GM23338 (cell line): ENCODE measurements at regions not wholly inside any gene's neighbourhood (a gene's known extent, or its start where the extent isn't known, plus 50 kb on each side); places are given as distances from the start of the nearest gene placed in this dataset.

Experiments used
- ATAC-seq: fragments of 200-7000 bp; cut with Tn5 transposase; 3 replicates; pipeline ENCODE4 v1.9.1; 2020
- DNase-seq: peaks from one replicate; pipeline ENCODE4 v3.0.0-alpha.2; 2015; ENCODE audit warnings: low spot score
- H2AFZ ChIP-seq: fragments of 200-600 bp; sonication (generic); 2 replicates; pipeline ENCODE4 v1.8.0; 2016; ENCODE audit warnings: antibody characterized with exemption, mild to moderate bottlenecking, moderate library complexity
- H3F3A ChIP-seq: fragments of 200-600 bp; sonication (generic); replicated peaks from 2 replicates; pipeline ENCODE4 v1.8.0; 2017; ENCODE audit warnings: antibody characterized with exemption, mixed run types, low read depth
- H3K27ac ChIP-seq: fragments of 200-600 bp; sonication (generic); 2 replicates; pipeline ENCODE4 v1.6.1; 2016; ENCODE audit warnings: low read depth
- H3K27me3 ChIP-seq: fragments of 200-600 bp; sonication (generic); 2 replicates; pipeline ENCODE4 v1.8.0; 2016; ENCODE audit warnings: mild to moderate bottlenecking, mixed run types, moderate library complexity; ENCODE audit not compliant: insufficient read depth
- H3K36me3 ChIP-seq: fragments of 200-600 bp; sonication (generic); 2 replicates; pipeline ENCODE4 v1.8.0; 2016; ENCODE audit warnings: mild to moderate bottlenecking; ENCODE audit not compliant: insufficient read depth
- H3K4me1 ChIP-seq: fragments of 200-600 bp; sonication (generic); 2 replicates; pipeline ENCODE4 v1.8.0; 2016; ENCODE audit warnings: mild to moderate bottlenecking, moderate library complexity; ENCODE audit not compliant: insufficient read depth
- H3K4me2 ChIP-seq: fragments of 200-600 bp; sonication (generic); 2 replicates; pipeline ENCODE4 v1.7.1; 2017; ENCODE audit warnings: mixed run types
- H3K4me3 ChIP-seq: fragments of 200-600 bp; sonication (generic); 2 replicates; pipeline ENCODE4 v1.6.1; 2016; ENCODE audit warnings: mixed run types
- H3K79me2 ChIP-seq: fragments of 200-600 bp; sonication (generic); replicated peaks from 2 replicates; pipeline ENCODE4 v1.8.0; 2017; ENCODE audit warnings: mild to moderate bottlenecking; ENCODE audit not compliant: insufficient read depth
- H3K9me2 ChIP-seq: fragments of 200-600 bp; sonication (generic); 2 replicates; pipeline ENCODE4 v1.8.0; 2017; ENCODE audit not compliant: insufficient read depth
- H4K20me1 ChIP-seq: fragments of 200-600 bp; sonication (generic); replicated peaks from 2 replicates; pipeline ENCODE4 v1.8.0; 2017; ENCODE audit warnings: mild to moderate bottlenecking; ENCODE audit not compliant: insufficient read depth
- H3K27ac Mint-ChIP-seq: 2 replicates; pipeline ENCODE4 v1.8.0; 2020; ENCODE audit warnings: inconsistent platforms, mild to moderate bottlenecking, moderate library complexity, mixed read lengths
- H3K27me3 Mint-ChIP-seq: 3 replicates; pipeline ENCODE4 v1.8.0; 2022; ENCODE audit warnings: low read depth, mild to moderate bottlenecking, moderate library complexity, mixed read lengths, inconsistent platforms; ENCODE audit not compliant: insufficient read depth, poor library complexity
- H3K36me3 Mint-ChIP-seq: 3 replicates; pipeline ENCODE4 v1.8.0; 2021; ENCODE audit warnings: low read depth, mild to moderate bottlenecking, inconsistent platforms, moderate library complexity, mixed read lengths
- H3K4me1 Mint-ChIP-seq: 3 replicates; pipeline ENCODE4 v1.8.0; 2020; ENCODE audit warnings: mild to moderate bottlenecking, inconsistent platforms, mixed read lengths
- H3K4me3 Mint-ChIP-seq: 3 replicates; pipeline ENCODE4 v1.8.0; 2021; ENCODE audit warnings: moderate library complexity, mild to moderate bottlenecking, inconsistent platforms, mixed read lengths
- H3K9me3 Mint-ChIP-seq: 3 replicates; pipeline ENCODE4 v1.8.0; 2020; ENCODE audit warnings: moderate library complexity, mild to moderate bottlenecking, inconsistent platforms, mixed read lengths
- CREB1 ChIP-seq: fragments of 250-450 bp; sonication (Bioruptor Pico); IDR thresholded peaks from 2 replicates; pipeline ENCODE4 v1.5.0; 2020; ENCODE audit warnings: low read depth, mild to moderate bottlenecking, moderate library complexity
- EZH2phosphoT487 ChIP-seq: fragments of 200-600 bp; sonication (generic); IDR thresholded peaks from one replicate; pipeline ENCODE4 v1.8.1; 2018; ENCODE audit warnings: antibody characterized with exemption; ENCODE audit not compliant: unreplicated experiment
- JUNB ChIP-seq: IDR thresholded peaks from one replicate; pipeline ENCODE4 v1.6.1; 2016; ENCODE audit warnings: antibody characterized with exemption; ENCODE audit not compliant: unreplicated experiment
- NANOG ChIP-seq: IDR thresholded peaks from 2 replicates; pipeline ENCODE4 v1.6.1; 2016; ENCODE audit warnings: antibody characterized with exemption, borderline replicate concordance
- POLR2AphosphoS5 ChIP-seq: IDR thresholded peaks from 2 replicates; pipeline ENCODE4 v1.6.1; 2016; ENCODE audit warnings: antibody characterized with exemption, low read depth
- STAT1 ChIP-seq: IDR thresholded peaks from one replicate; pipeline ENCODE4 v1.6.1; 2016; ENCODE audit warnings: antibody characterized with exemption; ENCODE audit not compliant: unreplicated experiment
- TF ChIP-seq, protein P1 (sequence below): IDR thresholded peaks from one replicate; pipeline ENCODE4 v1.6.1; 2018; ENCODE audit warnings: antibody characterized with exemption; ENCODE audit not compliant: unreplicated experiment
- TF ChIP-seq, protein P2 (sequence below), 2 experiments: fragments of 200-600 bp in 1 of 2; sonication (generic) in 1 of 2; conservative IDR thresholded peaks; 2 replicates each; pipeline versions ENCODE4 v1.5.1 to v1.6.1; 2016 to 2017; ENCODE audit warnings: antibody characterized with exemption in 2 of 2, low read depth in 2 of 2, mild to moderate bottlenecking in 2 of 2, moderate library complexity in 1 of 2
- TF ChIP-seq, protein P3 (sequence below): fragments of 250-450 bp; sonication (Bioruptor Pico); IDR thresholded peaks from 2 replicates; pipeline ENCODE4 v1.5.0; 2020; ENCODE audit warnings: mild to moderate bottlenecking, moderate library complexity

DNA sequence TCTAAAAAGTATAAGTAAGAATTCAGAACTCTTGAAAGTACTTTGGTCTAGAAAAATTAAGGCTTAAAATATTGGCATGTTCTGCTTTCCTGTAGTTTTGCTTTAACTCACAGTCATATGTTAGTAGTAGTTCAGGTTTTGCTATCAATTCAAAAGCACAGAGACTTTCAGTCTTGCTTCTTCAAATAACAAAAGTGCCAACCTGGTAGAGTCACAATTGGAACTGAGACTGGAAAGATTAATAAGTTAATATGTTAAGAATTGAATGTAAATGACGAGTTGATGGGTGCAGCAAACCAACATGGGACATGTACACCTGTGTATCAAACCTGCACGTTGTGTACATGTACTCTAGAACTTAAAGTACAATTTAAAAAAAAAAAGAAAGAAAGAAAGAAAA is 822.3 kb downstream of the MTRR start (continued):
- TF ChIP-seq NANOG (no peak), CREB1 (CRISPR knock-in tag) (no peak), STAT1 (no peak)

DNA sequence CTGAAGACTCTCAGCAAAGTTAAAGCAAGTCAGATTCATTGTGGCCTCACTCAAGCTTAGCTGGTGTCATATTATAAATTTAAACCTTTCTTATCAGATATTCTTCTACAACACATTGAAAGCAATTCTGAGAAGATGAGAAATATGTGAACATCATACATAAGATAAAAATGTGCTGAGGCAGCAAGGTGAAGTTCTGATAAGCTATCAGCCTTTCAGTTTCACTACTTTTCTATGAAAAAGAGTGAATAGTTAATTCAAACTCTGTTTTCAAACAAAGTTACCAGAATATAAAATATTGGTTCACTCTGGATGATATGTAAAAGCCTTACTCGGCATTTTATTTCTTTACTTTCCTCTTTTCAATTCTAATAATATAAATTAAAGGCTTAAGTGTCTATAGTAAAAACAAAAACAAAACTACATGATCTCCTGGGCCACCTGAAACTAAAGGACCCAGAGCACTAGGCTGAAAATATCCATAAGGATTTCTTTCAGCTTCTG is 824.4 kb downstream of the MTRR start:
- H2AFZ ChIP-seq, result no peak overlapping the region
- Mint-ChIP-seq H3K27me3 (no peaks in the 10 kb centered on the region), H3K4me3 (no peak overlapping the region), H3K9me3 (peaks cover under 1% of the 10 kb centered on the region; the same call in 1 of the 3 replicates), H3K36me3 (no peaks in the 10 kb centered on the region), H3K27ac (no peak overlapping the region), H3K4me1 (peaks cover 14% of the 10 kb centered on the region; the same call in 2 of the 3 replicates)
- DNase-seq (no peak), ATAC-seq (no peak)
- H3K4me2 ChIP-seq, result no peak overlapping the region
- H3K36me3 ChIP-seq, result no peaks in the 10 kb centered on the region
- no peaks in the 10 kb centered on the region for H3F3A ChIP-seq
- TF ChIP-seq, protein P1, sequence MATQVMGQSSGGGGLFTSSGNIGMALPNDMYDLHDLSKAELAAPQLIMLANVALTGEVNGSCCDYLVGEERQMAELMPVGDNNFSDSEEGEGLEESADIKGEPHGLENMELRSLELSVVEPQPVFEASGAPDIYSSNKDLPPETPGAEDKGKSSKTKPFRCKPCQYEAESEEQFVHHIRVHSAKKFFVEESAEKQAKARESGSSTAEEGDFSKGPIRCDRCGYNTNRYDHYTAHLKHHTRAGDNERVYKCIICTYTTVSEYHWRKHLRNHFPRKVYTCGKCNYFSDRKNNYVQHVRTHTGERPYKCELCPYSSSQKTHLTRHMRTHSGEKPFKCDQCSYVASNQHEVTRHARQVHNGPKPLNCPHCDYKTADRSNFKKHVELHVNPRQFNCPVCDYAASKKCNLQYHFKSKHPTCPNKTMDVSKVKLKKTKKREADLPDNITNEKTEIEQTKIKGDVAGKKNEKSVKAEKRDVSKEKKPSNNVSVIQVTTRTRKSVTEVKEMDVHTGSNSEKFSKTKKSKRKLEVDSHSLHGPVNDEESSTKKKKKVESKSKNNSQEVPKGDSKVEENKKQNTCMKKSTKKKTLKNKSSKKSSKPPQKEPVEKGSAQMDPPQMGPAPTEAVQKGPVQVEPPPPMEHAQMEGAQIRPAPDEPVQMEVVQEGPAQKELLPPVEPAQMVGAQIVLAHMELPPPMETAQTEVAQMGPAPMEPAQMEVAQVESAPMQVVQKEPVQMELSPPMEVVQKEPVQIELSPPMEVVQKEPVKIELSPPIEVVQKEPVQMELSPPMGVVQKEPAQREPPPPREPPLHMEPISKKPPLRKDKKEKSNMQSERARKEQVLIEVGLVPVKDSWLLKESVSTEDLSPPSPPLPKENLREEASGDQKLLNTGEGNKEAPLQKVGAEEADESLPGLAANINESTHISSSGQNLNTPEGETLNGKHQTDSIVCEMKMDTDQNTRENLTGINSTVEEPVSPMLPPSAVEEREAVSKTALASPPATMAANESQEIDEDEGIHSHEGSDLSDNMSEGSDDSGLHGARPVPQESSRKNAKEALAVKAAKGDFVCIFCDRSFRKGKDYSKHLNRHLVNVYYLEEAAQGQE, result no peak
- TF ChIP-seq POLR2AphosphoS5, result no peak
- no peaks in the 10 kb centered on the region for H3K79me2 ChIP-seq
- no peaks in the 10 kb centered on the region for H3K27me3 ChIP-seq
- H4K20me1 ChIP-seq, result no peaks in the 10 kb centered on the region
- H3K4me1 ChIP-seq, result peaks cover 9% of the 10 kb centered on the region
- H3K27ac ChIP-seq, result no peak overlapping the region
- H3K4me3 ChIP-seq, result no peak overlapping the region
- no peaks in the 10 kb centered on the region; the same call in 1 of the 2 replicates for H3K9me2 ChIP-seq

DNA sequence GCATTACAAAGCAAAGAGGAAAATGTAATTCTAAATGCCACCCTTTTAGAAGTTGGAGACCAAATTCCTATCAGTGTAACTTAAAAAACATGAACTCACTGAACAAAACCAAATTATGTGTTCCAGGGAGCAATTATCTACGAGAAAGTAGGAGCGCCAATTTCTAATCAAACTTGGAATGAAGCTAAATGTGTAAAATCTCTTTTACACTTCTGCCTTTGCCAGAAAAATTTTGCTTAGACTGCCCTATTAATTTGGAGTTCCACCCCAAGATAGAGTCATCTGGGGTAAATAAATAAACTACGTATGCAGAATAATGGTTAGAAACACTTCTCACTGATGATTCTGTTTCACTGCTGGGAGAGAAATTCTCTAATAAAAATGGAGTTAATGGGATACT is 825.6 kb downstream of the MTRR start:
- H3K4me3 ChIP-seq, result no peak overlapping the region
- no peaks in the 10 kb centered on the region for H3K36me3 ChIP-seq
- peaks cover 5% of the 10 kb centered on the region for H3K4me1 ChIP-seq
- DNase-seq (no peak), ATAC-seq (no peak)
- H2AFZ ChIP-seq, result no peak overlapping the region
- Mint-ChIP-seq H3K27ac (no peak overlapping the region), H3K36me3 (no peaks in the 10 kb centered on the region), H3K9me3 (peaks cover 2% of the 10 kb centered on the region; the same call in 1 of the 3 replicates), H3K27me3 (no peaks in the 10 kb centered on the region), H3K4me3 (no peak overlapping the region), H3K4me1 (peaks cover 10% of the 10 kb centered on the region; the same call in 2 of the 3 replicates)
- H3K27ac ChIP-seq, result no peak overlapping the region
- H3K9me2 ChIP-seq, result no peaks in the 10 kb centered on the region
- no peaks in the 10 kb centered on the region for H4K20me1 ChIP-seq
- no peaks in the 10 kb centered on the region for H3K27me3 ChIP-seq
- no peak overlapping the region for H3K4me2 ChIP-seq
- no peaks in the 10 kb centered on the region for H3K79me2 ChIP-seq
- H3F3A ChIP-seq, result no peaks in the 10 kb centered on the region
- TF ChIP-seq, protein P2, sequence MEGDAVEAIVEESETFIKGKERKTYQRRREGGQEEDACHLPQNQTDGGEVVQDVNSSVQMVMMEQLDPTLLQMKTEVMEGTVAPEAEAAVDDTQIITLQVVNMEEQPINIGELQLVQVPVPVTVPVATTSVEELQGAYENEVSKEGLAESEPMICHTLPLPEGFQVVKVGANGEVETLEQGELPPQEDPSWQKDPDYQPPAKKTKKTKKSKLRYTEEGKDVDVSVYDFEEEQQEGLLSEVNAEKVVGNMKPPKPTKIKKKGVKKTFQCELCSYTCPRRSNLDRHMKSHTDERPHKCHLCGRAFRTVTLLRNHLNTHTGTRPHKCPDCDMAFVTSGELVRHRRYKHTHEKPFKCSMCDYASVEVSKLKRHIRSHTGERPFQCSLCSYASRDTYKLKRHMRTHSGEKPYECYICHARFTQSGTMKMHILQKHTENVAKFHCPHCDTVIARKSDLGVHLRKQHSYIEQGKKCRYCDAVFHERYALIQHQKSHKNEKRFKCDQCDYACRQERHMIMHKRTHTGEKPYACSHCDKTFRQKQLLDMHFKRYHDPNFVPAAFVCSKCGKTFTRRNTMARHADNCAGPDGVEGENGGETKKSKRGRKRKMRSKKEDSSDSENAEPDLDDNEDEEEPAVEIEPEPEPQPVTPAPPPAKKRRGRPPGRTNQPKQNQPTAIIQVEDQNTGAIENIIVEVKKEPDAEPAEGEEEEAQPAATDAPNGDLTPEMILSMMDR (conservative IDR thresholded peaks at IDR 0.05; ENCODE audit: low read depth in 2 of 2), result no peak
- TF ChIP-seq POLR2AphosphoS5, result no peak
- TF ChIP-seq, protein P3, sequence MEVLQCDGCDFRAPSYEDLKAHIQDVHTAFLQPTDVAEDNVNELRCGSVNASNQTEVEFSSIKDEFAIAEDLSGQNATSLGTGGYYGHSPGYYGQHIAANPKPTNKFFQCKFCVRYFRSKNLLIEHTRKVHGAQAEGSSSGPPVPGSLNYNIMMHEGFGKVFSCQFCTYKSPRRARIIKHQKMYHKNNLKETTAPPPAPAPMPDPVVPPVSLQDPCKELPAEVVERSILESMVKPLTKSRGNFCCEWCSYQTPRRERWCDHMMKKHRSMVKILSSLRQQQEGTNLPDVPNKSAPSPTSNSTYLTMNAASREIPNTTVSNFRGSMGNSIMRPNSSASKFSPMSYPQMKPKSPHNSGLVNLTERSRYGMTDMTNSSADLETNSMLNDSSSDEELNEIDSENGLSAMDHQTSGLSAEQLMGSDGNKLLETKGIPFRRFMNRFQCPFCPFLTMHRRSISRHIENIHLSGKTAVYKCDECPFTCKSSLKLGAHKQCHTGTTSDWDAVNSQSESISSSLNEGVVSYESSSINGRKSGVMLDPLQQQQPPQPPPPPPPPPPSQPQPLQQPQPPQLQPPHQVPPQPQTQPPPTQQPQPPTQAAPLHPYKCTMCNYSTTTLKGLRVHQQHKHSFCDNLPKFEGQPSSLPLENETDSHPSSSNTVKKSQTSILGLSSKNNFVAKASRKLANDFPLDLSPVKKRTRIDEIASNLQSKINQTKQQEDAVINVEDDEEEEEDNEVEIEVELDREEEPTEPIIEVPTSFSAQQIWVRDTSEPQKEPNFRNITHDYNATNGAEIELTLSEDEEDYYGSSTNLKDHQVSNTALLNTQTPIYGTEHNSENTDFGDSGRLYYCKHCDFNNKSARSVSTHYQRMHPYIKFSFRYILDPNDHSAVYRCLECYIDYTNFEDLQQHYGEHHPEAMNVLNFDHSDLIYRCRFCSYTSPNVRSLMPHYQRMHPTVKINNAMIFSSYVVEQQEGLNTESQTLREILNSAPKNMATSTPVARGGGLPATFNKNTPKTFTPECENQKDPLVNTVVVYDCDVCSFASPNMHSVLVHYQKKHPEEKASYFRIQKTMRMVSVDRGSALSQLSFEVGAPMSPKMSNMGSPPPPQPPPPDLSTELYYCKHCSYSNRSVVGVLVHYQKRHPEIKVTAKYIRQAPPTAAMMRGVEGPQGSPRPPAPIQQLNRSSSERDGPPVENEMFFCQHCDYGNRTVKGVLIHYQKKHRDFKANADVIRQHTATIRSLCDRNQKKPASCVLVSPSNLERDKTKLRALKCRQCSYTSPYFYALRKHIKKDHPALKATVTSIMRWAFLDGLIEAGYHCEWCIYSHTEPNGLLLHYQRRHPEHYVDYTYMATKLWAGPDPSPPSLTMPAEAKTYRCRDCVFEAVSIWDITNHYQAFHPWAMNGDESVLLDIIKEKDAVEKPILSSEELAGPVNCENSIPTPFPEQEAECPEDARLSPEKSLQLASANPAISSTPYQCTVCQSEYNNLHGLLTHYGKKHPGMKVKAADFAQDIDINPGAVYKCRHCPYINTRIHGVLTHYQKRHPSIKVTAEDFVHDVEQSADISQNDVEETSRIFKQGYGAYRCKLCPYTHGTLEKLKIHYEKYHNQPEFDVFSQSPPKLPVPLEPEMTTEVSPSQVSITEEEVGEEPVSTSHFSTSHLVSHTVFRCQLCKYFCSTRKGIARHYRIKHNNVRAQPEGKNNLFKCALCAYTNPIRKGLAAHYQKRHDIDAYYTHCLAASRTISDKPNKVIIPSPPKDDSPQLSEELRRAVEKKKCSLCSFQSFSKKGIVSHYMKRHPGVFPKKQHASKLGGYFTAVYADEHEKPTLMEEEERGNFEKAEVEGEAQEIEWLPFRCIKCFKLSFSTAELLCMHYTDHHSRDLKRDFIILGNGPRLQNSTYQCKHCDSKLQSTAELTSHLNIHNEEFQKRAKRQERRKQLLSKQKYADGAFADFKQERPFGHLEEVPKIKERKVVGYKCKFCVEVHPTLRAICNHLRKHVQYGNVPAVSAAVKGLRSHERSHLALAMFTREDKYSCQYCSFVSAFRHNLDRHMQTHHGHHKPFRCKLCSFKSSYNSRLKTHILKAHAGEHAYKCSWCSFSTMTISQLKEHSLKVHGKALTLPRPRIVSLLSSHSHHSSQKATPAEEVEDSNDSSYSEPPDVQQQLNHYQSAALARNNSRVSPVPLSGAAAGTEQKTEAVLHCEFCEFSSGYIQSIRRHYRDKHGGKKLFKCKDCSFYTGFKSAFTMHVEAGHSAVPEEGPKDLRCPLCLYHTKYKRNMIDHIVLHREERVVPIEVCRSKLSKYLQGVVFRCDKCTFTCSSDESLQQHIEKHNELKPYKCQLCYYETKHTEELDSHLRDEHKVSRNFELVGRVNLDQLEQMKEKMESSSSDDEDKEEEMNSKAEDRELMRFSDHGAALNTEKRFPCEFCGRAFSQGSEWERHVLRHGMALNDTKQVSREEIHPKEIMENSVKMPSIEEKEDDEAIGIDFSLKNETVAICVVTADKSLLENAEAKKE (CRISPR knock-in tag), result no peak
- TF ChIP-seq JUNB, result no peak
- TF ChIP-seq EZH2phosphoT487, result no peak
- no peak for TF ChIP-seq CREB1 (CRISPR knock-in tag)
